ENCODE measurements at regions not wholly inside any gene's neighbourhood (a gene's known extent, or its start where the extent isn't known, plus 50 kb on each side); places are given as distances from the start of the nearest gene placed in this dataset.
"Not testable (repeated sequence)": the region's sequence is repeated elsewhere in the genome, so short reads cannot be mapped to it uniquely, and the experiment has no call there.

GRCh38 chr2:95686056-95686825 lies 94.4 kb downstream of the TRIM43 start:
- not testable (repeated sequence) for DNase-seq (ENCODE audit: low spot score)

GRCh38 chr2:95687852-95688251 lies 96.1 kb downstream of the TRIM43 start:
- DNase-seq (ENCODE audit: low spot score): not testable (repeated sequence)

- DNase-seq (ENCODE audit: low spot score): not testable (repeated sequence)
Measured at GRCh38 chr2:95691210-95691609, 99.4 kb downstream of the TRIM43 start.

- DNase-seq (ENCODE audit: low spot score): not testable (repeated sequence)
Measured at GRCh38 chr2:95693071-95693846, 101.5 kb downstream of the TRIM43 start.

GRCh38 chr2:95695613-95696012 lies 103.8 kb downstream of the TRIM43 start:
- DNase-seq (ENCODE audit: low spot score): no peak

- no peak for DNase-seq (ENCODE audit: low spot score)
Measured at GRCh38 chr2:95698146-95698545, 106.3 kb downstream of the TRIM43 start.

- not testable (repeated sequence) for DNase-seq (ENCODE audit: low spot score)
Measured at GRCh38 chr2:95699201-95700184, 107.7 kb downstream of the TRIM43 start.

GRCh38 chr2:95700519-95700918 lies 108.7 kb downstream of the TRIM43 start:
- no peak for DNase-seq (ENCODE audit: low spot score)

GRCh38 chr2:95702471-95702870 lies 110.7 kb downstream of the TRIM43 start:
- DNase-seq (ENCODE audit: low spot score): no peak

- DNase-seq (ENCODE audit: low spot score): not testable (repeated sequence)
Measured at GRCh38 chr2:95707161-95707560, 115.4 kb downstream of the TRIM43 start.

GRCh38 chr2:95707837-95708236 lies 116.0 kb downstream of the TRIM43 start:
- no peak for DNase-seq (ENCODE audit: low spot score)

GRCh38 chr2:95709831-95710230 lies 118.0 kb downstream of the TRIM43 start:
- no peak for DNase-seq (ENCODE audit: low spot score)

GRCh38 chr2:95713470-95714177 lies 121.8 kb downstream of the TRIM43 start:
- not testable (repeated sequence) for DNase-seq (ENCODE audit: low spot score)

- DNase-seq (ENCODE audit: low spot score): not testable (repeated sequence)
Measured at GRCh38 chr2:95714398-95714797, 122.6 kb downstream of the TRIM43 start.

GRCh38 chr2:95719473-95720060 lies 127.8 kb downstream of the TRIM43 start:
- no peak for DNase-seq (ENCODE audit: low spot score)

- no peak for DNase-seq (ENCODE audit: low spot score)
Measured at GRCh38 chr2:95721726-95722125, 129.9 kb downstream of the TRIM43 start.

- no peak for DNase-seq (ENCODE audit: low spot score)
Measured at GRCh38 chr2:95722131-95722697, 130.4 kb downstream of the TRIM43 start.

- DNase-seq (ENCODE audit: low spot score): not testable (repeated sequence)
Measured at GRCh38 chr2:95723627-95724210, 131.9 kb downstream of the TRIM43 start.

- not testable (repeated sequence) for DNase-seq (ENCODE audit: low spot score)
Measured at GRCh38 chr2:95725191-95725590, 133.4 kb downstream of the TRIM43 start.

GRCh38 chr2:95725677-95726076 lies 133.9 kb downstream of the TRIM43 start:
- not testable (repeated sequence) for DNase-seq (ENCODE audit: low spot score)
